Hindlimb muscle (tissue), 1 donor: ENCODE measurements at regions not wholly inside any gene's neighbourhood (a gene's known extent, or its start where the extent isn't known, plus 50 kb on each side); places are given as distances from the start of the nearest gene placed in this dataset.
"Not testable (repeated sequence)": the region's sequence is repeated elsewhere in the genome, so short reads cannot be mapped to it uniquely, and the experiment has no call there.

Source experiments
- DNase-seq: peaks from one replicate; pipeline ENCODE4 v3.0.0-alpha.2; 2013

DNA sequence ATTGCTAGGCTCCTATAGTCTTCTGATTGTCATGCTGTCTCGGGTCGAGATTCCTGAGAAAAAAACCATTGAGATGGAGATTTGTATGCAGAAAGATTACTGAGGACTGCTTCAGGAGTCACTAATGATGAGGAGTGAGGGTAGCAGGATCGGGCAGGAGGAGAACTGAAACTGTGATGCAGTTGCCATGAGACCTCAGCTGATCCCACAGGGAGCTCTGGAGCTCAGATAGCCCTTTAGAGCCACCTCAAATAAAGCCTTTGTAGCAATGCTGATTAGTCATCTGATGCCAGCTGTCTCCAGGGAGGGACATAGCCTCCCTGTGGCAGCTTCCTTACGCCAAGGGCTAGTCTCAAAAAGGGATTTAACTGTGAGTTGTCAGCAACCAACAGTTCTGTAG lies 256.9 kb downstream of the DMAC1 start:
- DNase-seq: no peak

DNA sequence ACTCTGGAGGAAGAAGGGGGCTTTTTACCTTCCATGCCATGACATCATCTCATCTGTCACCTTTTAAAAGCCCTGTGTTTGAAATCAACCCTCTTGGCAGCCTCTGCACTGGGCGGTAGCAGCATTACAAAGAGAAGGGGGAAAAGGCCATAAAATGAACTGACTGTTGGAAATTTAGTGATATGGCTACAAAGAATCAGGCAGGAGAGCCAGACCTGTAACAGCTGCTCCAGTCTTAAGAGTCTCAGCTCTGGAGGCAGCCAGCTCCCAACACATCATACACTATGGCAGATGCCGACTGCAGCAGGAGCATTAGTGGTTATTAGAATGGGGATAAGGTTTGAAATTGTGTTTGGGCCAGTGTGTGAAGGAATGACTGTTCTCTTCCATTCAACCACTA lies 257.5 kb downstream of the DMAC1 start:
- no peak for DNase-seq

- DNase-seq: no peak
Measured at GRCh38 chr9:7536310-7536939, 263.2 kb downstream of the DMAC1 start.

GRCh38 chr9:7534211-7534935 lies 265.2 kb downstream of the DMAC1 start:
- no peak for DNase-seq

GRCh38 chr9:7533376-7534090 lies 266.0 kb downstream of the DMAC1 start:
- DNase-seq: no peak

DNA sequence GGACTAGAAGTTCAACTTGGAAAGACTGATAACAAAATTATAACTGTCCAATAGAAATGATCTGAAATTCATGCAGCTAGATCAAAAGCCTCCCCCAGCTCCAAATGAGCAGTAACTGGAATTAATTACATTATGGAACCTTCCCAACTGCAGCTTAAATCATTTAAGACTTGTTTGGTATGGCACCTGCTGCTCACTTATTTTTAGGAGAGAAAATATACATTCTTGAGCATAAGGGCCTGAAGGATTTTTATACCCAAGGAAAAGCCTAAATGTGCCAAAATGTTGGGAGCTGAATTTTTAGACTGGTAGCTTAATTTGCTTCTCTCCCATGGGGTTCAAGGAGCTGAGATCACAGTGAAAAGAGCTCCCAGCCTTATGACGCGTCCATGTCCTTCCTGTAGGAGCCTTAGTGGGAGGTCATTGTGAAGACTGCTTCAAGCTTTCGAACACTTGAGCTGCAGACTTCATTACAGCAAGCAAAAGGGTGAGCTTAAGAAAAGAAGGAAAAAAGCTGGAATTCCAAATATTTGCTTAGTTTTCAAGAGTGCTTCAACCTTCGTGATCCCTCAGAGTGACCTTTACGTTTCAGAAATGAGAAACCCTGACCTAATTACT lies 276.0 kb downstream of the DMAC1 start:
- no peak for DNase-seq

GRCh38 chr9:7520396-7520795 lies 279.2 kb downstream of the DMAC1 start:
- no peak for DNase-seq

DNA sequence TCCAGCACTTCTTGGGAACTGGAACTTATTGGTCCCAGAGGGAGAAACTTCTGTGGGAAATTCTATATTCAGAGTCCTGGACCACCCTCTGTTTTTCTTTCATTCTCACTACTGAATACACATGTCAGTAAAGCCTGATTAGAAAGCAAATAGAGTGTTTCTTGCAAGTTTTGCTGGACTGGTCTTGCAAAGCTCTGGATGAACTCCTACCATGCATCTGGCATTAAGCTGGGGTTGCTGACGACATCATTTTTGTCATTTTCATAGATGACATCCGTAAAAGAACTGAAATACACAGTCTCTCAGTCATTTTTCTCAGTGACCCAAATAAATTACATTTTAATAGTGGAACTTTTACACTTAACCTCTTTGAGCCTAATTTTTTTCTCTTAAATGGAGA lies 283.2 kb downstream of the DMAC1 start:
- no peak for DNase-seq

DNA sequence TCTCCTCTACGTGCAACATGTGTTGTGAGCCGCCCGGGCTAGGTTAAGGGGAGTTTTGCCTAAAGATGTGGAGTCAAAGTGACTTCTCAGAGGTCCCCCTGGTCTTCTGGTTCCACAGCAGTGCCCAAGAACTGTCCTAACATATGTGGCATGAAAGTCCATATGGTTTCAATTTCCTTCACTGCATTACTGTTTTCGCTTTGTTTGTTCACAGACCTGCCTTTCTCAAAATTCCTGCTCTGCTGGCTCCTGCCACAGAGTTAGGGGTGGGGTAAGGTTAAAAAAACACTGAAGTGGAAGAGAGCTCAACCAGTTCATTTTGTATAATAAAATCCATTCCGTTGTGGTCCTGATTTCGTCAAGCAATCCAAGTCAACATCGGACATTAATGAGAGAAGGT lies 289.4 kb downstream of the DMAC1 start:
- DNase-seq: no peak

GRCh38 chr9:7509576-7510145 lies 289.9 kb downstream of the DMAC1 start:
- DNase-seq: no peak

GRCh38 chr9:7508516-7508915 lies 291.1 kb downstream of the DMAC1 start:
- no peak for DNase-seq

- DNase-seq: no peak
Measured at GRCh38 chr9:7507566-7508270, 291.9 kb downstream of the DMAC1 start.

DNA sequence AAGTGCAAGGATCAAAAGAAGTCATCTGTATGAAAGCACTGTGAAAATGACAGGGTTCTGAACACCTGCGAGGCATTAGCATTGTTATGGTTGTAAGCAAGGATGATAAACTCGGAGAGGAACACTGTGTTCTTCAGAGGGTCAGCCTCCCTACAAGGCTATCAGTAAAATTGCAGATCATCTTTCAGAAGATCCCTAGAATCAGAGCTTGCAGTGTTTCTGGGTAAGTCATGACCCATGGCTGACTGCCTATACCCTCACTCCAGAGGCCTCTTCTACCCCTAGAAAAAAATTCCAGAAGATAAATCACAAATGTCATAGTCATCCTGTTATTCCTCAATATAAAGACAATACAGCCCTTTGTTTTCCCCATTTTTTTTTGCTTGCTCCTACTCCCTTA lies 292.6 kb downstream of the DMAC1 start:
- no peak for DNase-seq

DNA sequence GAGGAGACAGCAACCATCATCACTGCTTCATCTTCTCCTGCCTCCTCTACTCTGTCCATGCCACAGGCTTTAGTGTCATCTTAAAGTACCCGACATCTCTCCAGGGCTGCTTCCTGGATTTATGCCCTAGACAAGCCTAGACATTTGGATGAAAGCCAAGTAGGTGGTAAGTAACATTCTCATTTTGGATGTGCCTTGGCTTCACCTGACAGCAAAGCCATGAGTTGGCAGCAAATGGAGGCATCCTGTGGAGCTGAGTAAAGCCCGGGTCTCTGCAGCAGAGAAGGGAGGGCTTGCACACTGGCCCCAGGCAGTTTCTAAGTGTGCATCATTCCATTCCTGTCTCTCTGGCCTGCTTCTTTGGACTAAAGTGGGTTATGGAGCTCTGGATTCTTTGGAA lies 299.1 kb downstream of the DMAC1 start:
- DNase-seq: no peak

- no peak for DNase-seq
Measured at GRCh38 chr9:7491641-7492040, 307.9 kb downstream of the DMAC1 start.

GRCh38 chr9:7490317-7491108 lies 309.1 kb downstream of the DMAC1 start:
- no peak for DNase-seq

DNA sequence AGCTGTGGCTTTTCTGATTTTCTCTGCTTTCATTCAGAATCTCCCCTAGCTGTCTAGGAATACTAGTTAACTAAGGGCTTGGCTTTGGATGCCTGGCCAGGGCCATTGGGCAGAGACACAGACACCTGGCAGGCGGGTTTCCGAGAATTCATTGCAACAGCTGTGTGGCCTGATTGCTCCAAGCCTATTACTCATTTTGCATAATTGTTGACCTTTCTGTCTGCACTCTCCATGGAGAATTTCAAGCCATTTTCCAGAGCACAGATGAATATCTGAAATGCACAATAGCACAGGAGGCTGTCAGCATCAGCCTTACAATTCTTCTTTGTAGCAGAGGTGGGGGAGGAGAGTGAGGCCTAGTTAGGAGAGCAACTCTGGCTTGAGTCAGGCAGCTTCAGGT lies 310.5 kb downstream of the DMAC1 start:
- DNase-seq: peak; percentile 48

DNA sequence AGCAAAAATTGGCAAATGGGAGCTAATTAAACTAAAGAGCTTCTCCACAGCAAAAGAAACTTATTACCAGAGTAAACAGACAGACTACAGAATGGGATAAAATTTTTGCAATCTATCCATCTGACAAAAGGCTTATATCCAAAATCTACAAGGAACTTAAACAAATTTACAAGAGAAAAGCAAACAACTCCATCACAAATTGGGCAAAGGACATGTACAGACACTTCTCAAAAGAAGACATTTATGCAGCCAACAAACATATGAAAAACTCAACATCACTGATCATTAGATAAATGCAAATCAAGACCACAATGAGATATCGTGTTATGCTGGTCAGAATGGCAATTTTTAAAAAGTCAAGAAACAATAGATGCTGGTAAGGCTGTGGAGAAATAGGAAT lies 315.6 kb downstream of the DMAC1 start:
- DNase-seq: not testable (repeated sequence)

DNA sequence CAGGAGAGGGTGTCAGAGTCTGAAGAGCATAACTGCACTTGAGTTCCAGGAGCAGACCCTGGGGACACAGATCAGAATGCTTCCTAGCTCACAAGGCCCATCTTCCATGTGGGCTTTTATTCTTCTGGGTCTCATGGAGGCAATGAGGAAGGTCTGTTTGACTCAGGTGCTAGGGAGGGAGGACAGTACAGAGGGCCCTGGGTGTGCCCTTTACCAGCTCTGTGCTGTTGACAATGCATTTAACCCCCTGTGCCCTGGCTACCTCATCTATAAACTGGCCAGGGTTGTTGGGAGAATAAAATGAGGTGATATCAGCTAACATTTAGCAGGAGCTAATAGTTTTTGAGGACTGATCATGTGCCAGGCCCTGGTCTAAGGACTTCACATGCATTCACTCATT lies 318.0 kb downstream of the DMAC1 start:
- DNase-seq: no peak

GRCh38 chr9:7479300-7479699 lies 320.3 kb downstream of the DMAC1 start:
- DNase-seq: no peak

DNA sequence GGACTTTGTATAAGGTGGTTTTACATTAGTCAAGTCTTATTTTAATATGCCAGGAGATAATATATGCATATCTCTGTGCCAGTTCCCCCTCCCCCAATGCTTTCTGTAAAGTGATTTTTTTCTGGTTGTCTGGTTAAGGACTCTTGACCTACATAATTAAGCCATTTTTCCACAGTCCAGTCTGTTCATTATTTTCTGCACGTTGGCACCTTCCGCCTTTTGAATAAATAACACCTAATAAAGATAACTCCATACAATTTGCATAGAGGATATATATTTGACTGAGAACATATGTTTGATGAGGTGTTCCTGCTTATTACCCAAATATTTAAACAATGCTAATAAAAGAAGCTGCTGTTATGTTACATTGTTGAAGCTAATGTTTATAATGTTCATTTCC lies 320.9 kb downstream of the DMAC1 start:
- DNase-seq: no peak

GRCh38 chr9:7467186-7467585 lies 332.4 kb downstream of the DMAC1 start:
- DNase-seq: no peak
